ENCODE measurements at regions not wholly inside any gene's neighbourhood (a gene's known extent, or its start where the extent isn't known, plus 50 kb on each side); places are given as distances from the start of the nearest gene placed in this dataset.
"Not testable (repeated sequence)": the region's sequence is repeated elsewhere in the genome, so short reads cannot be mapped to it uniquely, and the experiment has no call there.

DNA sequence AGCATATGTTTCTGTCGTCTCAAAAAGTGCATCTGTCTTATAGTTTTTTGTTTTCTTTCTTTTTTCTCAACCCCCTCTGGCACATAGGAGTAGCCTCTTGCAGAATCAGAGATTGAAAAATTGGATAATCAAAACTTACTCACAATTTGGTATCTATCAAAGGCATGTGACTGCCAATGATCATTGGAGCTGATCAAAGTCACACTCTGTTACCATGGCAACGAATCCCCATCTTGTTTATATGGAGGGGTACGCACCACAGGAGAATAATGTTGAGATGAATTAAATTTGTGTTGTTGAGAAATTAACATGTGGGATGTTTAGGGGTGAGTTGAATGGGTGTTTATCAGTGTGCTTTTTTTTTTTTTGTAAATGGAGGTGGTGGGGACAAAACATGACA, 458.3 kb upstream of the FANCL start:
- TF ChIP-seq, protein P1, sequence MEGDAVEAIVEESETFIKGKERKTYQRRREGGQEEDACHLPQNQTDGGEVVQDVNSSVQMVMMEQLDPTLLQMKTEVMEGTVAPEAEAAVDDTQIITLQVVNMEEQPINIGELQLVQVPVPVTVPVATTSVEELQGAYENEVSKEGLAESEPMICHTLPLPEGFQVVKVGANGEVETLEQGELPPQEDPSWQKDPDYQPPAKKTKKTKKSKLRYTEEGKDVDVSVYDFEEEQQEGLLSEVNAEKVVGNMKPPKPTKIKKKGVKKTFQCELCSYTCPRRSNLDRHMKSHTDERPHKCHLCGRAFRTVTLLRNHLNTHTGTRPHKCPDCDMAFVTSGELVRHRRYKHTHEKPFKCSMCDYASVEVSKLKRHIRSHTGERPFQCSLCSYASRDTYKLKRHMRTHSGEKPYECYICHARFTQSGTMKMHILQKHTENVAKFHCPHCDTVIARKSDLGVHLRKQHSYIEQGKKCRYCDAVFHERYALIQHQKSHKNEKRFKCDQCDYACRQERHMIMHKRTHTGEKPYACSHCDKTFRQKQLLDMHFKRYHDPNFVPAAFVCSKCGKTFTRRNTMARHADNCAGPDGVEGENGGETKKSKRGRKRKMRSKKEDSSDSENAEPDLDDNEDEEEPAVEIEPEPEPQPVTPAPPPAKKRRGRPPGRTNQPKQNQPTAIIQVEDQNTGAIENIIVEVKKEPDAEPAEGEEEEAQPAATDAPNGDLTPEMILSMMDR (IDR thresholded peaks at IDR 0.05; ENCODE audit: low read depth, low read length, missing control alignments): no peak
- H3K4me3 ChIP-seq (ENCODE audit: low read depth, low read length): no peak overlapping the region
- DNase-seq (ENCODE audit: low read depth): no peak

DNA sequence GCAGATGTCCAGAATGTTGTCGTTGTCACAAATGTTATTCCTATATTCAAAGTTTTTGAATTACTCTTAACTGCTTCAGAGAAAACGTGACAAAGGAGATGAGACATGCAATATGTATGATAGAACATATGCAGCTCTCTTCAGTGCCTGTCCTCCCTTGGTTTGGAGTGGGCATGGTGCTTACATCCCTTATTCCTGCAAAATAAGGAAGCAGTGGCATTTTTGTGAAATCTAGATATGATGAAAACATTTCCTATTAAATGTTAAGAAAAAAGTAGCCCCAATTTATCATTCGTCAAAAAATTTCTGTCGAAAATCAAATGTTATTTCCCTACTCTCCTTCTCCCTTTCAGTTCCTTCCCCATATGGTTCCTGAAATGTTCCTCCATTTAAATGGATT, 457.5 kb upstream of the FANCL start:
- H3K4me3 ChIP-seq (ENCODE audit: low read depth, low read length): no peak overlapping the region
- TF ChIP-seq, protein P1 (IDR thresholded peaks at IDR 0.05; ENCODE audit: low read depth, low read length, missing control alignments): no peak
- no peak for DNase-seq (ENCODE audit: low read depth)

DNA sequence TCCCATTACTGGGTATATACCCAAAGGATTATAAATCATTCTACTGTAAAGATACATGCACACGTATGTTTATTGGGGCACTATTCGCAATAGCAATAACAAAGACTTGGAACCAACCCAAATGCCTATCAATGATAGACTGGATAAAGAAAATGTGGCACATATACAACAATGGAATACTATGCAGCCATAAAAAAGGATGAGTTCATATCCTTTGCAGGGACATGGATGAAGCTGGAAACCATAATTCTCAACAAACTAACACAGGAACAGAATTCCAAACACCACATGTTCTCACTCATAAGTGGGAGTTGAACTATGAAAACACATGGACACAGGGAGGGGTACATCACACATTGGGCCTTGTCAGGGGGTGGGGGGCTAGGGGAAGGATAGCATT, 453.0 kb upstream of the FANCL start:
- H3K4me3 ChIP-seq (ENCODE audit: low read depth, low read length); DNase-seq (ENCODE audit: low read depth): not testable (repeated sequence)

DNA sequence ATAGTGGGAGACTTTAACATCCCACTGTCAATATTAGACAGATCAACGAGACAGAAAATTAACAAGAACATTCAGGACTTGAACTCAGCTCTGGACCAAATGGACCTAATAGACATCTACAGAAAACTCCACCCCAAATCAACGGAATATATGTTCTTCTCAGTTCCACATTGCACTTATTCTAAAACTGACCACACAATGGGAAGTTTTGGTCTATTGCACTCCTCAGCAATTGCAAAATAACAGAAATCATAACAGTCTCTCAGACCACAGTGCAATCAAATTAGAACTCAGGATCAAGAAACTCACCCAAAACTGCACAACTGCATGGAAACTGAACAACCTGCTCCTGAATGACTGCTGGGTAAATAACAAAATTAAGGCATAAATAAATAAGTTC, 449.9 kb upstream of the FANCL start:
- H3K4me3 ChIP-seq (ENCODE audit: low read depth, low read length); DNase-seq (ENCODE audit: low read depth): not testable (repeated sequence)

DNA sequence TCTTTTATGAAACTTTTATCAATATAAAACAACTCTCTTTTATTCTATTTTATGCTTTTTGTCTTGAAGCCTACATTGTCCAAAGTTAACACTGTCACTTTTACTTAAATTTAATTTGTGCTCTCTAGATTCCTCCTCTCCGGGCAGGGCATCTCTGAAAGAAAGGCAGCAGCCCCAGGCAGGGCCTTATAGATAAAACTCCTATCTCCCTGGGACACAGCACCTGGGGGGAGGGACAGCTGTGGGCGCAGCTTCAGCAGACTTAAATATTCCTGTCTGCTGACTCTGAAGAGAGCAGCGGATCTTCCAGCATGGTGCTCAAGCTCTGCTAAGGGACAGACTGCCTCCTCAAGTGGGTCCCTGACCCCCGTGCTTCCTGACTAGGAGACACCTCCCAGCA, 447.7 kb upstream of the FANCL start:
- TF ChIP-seq, protein P1 (IDR thresholded peaks at IDR 0.05; ENCODE audit: low read depth, low read length, missing control alignments): no peak
- DNase-seq (ENCODE audit: low read depth): no peak
- H3K4me3 ChIP-seq (ENCODE audit: low read depth, low read length): no peak overlapping the region

DNA sequence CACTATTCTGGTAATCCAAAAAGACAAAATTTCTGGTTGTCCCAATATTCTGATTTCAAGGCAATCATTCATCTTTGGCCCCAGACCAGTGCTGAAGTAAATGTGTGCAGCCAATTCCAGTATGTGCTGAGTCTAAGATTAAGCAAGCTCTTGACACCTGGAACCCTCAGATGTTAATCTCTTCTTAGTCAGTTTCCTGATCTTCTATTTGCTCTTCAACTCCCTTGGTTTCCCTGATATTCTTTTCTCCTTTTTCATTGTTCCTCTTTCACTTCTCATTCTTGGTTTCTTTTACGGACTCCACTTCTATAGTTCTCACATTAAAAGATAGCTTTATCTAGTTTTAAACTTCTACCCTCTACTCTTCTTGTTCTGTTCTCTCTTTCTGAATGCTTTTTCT, 445.7 kb upstream of the FANCL start:
- TF ChIP-seq, protein P1 (IDR thresholded peaks at IDR 0.05; ENCODE audit: low read depth, low read length, missing control alignments): no peak
- H3K4me3 ChIP-seq (ENCODE audit: low read depth, low read length): no peak overlapping the region
- DNase-seq (ENCODE audit: low read depth): no peak

DNA sequence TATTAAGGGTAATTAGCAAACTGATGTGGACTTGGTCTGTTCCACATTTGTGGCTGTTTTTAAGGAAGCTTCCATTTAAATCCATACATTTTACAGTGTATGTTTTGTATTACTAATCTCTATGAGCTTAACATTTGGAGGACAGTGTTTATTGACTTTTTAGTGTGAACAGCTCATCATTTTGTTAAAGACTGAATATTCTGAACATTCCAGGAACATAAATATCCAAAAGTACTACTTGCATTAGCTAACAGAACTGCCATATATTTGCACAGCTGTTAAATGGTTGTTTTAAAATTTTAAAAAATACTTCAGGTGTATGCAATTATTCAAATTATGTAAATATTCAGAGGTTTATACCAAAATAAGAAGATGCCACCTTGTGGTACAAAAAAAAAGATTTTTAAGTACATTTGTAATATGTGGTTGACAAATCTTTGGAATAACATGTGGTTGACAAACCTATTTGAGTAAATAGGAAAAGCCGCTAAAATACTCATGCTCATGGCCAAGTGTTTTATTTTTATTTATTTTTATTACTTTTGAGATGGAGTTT, 439.7 kb upstream of the FANCL start:
- no peak overlapping the region for H3K4me3 ChIP-seq (ENCODE audit: low read depth, low read length)
- TF ChIP-seq, protein P1 (IDR thresholded peaks at IDR 0.05; ENCODE audit: low read depth, low read length, missing control alignments): no peak
- DNase-seq (ENCODE audit: low read depth): no peak

DNA sequence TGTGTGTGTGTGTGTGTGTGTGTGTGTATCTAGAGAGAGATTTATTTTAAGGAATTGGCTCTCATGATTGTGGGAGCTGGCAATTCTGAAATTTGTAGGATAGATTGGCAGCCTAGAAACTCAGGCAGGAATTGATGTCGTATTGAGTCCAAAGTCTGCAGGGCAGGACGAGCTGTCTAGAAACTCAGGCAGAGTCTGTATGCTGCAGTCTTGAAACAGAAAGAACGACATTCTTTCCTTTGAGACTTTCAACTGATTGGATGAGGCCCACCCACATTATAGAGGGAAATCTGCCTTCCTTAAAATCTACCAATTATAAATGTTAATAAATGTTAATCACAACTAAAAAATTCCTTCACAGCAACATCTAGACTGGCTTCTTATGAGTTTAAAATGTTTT, 436.6 kb upstream of the FANCL start:
- no peak overlapping the region for H3K4me3 ChIP-seq (ENCODE audit: low read depth, low read length)
- TF ChIP-seq, protein P1 (IDR thresholded peaks at IDR 0.05; ENCODE audit: low read depth, low read length, missing control alignments): no peak
- no peak for DNase-seq (ENCODE audit: low read depth)
